ENCODE measurements at regions not wholly inside any gene's neighbourhood (a gene's known extent, or its start where the extent isn't known, plus 50 kb on each side); places are given as distances from the start of the nearest gene placed in this dataset.

DNA sequence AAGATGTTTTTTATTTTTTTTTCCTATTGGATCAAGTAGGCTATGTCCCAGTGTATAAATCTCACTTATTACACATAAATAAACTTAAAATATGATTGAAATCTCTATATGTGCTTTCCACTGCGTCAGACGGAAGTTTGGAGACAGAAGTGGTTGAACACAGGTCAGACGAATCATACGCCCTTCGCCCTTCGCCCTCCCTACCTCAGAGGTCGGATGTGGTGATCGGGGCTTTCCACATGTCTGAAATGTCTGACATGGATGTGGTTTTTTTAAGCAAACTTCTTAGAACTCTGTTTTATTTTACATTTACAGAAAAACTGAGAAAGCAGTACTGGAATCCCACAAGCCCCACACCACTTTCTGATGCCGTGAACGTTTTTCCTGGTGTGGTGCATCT, 344.4 kb downstream of the THBS2 start:
- H3K4me1 ChIP-seq (ENCODE audit: control insufficient read depth, insufficient read depth, low read length), result peaks cover 5% of the 10 kb centered on the region
- H3K9me3 ChIP-seq (ENCODE audit: control insufficient read depth, low read depth, low read length), result peaks cover 9% of the 10 kb centered on the region
- H3K27ac ChIP-seq (ENCODE audit: low read length), result no peak overlapping the region
- no peak overlapping the region for H3K4me3 ChIP-seq (ENCODE audit: low read length)
- no peak for DNase-seq
- H3K36me3 ChIP-seq (ENCODE audit: control insufficient read depth, insufficient read depth, low read length), result no peaks in the 10 kb centered on the region
- no peaks in the 10 kb centered on the region for H3K27me3 ChIP-seq (ENCODE audit: control insufficient read depth, insufficient read depth, low read length)
- 95% methylated on average over 4 of the region's 10 CpGs for WGBS (ENCODE audit: insufficient coverage, low lambda C conversion rate)

DNA sequence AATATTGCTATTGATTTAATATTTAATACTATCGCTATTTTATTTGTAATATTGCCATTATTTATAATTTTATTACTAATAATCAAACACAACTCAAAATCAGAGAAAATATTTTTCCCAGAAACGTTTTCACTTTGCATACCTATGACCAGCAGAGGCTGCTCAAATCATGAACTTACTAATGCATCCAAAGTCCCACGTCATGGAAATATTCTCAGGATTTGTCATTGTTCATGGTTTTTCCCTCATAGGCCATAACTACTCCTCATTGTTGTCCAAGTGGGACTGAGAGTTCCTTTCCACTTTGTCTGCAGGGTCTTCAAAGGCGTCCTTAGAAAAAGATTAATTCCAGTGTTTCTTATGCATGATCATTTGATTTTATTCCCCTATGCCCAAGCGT, 344.8 kb downstream of the THBS2 start:
- no peaks in the 10 kb centered on the region for H3K27me3 ChIP-seq (ENCODE audit: control insufficient read depth, insufficient read depth, low read length)
- H3K36me3 ChIP-seq (ENCODE audit: control insufficient read depth, insufficient read depth, low read length), result no peaks in the 10 kb centered on the region
- DNase-seq, result no peak
- H3K27ac ChIP-seq (ENCODE audit: low read length), result no peak overlapping the region
- no peak overlapping the region for H3K4me3 ChIP-seq (ENCODE audit: low read length)
- peaks cover 5% of the 10 kb centered on the region for H3K4me1 ChIP-seq (ENCODE audit: control insufficient read depth, insufficient read depth, low read length)
- peaks cover 9% of the 10 kb centered on the region for H3K9me3 ChIP-seq (ENCODE audit: control insufficient read depth, low read depth, low read length)
- WGBS (ENCODE audit: insufficient coverage, low lambda C conversion rate), result 83% methylated on average over 3 of the region's 5 CpGs

DNA sequence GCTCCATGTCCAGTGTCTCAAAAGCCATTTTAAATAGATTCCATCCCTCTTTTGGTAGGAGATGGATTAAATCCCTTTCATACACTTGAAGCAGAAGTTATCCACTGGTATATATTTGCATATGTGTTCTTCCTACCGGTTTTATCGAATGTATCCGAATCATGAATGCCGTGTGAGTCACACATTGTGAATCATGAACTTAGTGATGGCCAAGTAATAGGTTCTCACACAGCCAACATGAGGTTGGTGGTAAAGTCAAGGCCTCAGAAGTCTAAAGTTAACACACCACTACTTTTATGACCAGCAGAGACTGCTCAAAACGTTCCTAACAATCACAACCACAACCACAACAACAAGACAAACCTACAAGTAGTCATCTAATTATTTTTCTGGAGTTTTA, 345.5 kb downstream of the THBS2 start:
- H3K9me3 ChIP-seq (ENCODE audit: control insufficient read depth, low read depth, low read length), result peaks cover 7% of the 10 kb centered on the region
- H3K27me3 ChIP-seq (ENCODE audit: control insufficient read depth, insufficient read depth, low read length), result no peaks in the 10 kb centered on the region
- WGBS (ENCODE audit: insufficient coverage, low lambda C conversion rate), result no CpG with 5 or more reads among the region's 5 CpGs
- DNase-seq, result no peak
- H3K27ac ChIP-seq (ENCODE audit: low read length), result no peak overlapping the region
- H3K4me3 ChIP-seq (ENCODE audit: low read length), result no peak overlapping the region
- peaks cover 5% of the 10 kb centered on the region for H3K4me1 ChIP-seq (ENCODE audit: control insufficient read depth, insufficient read depth, low read length)
- H3K36me3 ChIP-seq (ENCODE audit: control insufficient read depth, insufficient read depth, low read length), result no peaks in the 10 kb centered on the region

DNA sequence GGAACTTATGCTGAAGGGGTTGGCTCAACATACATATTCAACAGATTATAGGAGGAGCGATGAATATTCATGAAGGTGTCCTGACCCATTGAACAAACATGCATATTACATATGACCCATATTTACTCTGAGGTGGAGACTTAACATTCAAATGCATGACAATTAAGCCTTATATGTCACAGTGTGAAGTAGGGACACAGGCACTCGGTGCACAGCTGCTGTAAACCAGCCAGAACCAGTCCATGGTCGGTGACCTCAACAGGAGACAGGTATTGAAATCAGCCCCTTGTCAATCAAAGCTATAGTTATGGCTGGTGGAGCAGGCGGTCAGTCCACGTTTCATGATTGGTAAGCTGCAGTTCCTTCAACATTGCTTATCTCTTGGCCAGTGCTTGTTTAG, 347.3 kb downstream of the THBS2 start:
- H3K9me3 ChIP-seq (ENCODE audit: control insufficient read depth, low read depth, low read length), result peaks cover 6% of the 10 kb centered on the region
- no peaks in the 10 kb centered on the region for H3K36me3 ChIP-seq (ENCODE audit: control insufficient read depth, insufficient read depth, low read length)
- no peak overlapping the region for H3K4me3 ChIP-seq (ENCODE audit: low read length)
- WGBS (ENCODE audit: insufficient coverage, low lambda C conversion rate), result no CpG with 5 or more reads among the region's 5 CpGs
- H3K27ac ChIP-seq (ENCODE audit: low read length), result no peak overlapping the region
- H3K4me1 ChIP-seq (ENCODE audit: control insufficient read depth, insufficient read depth, low read length), result no peaks in the 10 kb centered on the region
- no peaks in the 10 kb centered on the region for H3K27me3 ChIP-seq (ENCODE audit: control insufficient read depth, insufficient read depth, low read length)
- DNase-seq, result no peak

DNA sequence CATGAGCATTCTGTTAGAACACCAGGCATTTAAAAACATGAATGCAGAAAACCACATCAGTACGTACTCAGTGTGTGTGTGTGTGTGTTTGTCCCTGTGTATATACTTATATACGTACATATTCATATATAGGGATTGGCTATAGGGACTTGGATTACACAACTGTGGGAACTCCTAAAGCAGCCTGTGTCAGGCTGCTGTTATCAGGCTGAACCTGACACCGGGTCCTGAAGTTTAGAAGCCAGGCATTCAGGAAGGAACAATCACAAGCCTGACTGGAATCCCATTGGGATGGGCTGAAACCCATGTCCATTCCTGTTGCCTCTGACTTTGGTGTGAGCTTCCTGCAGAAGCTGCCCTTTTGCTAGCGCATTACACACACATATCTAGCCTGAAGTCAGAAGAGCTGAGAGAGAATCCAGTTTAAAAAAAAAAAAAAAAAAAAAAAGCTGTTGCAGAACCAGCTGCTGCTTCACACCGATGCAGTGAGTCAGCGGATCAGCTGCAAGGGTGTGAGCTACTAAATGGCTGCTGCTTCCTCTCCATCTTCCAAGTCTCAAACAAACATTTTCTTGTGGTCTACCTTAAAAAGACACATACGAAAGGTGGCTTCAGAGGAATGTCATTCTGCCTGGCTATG, 348.1 kb downstream of the THBS2 start:
- no peak overlapping the region for H3K27ac ChIP-seq (ENCODE audit: low read length)
- no peaks in the 10 kb centered on the region for H3K36me3 ChIP-seq (ENCODE audit: control insufficient read depth, insufficient read depth, low read length)
- H3K27me3 ChIP-seq (ENCODE audit: control insufficient read depth, insufficient read depth, low read length), result no peaks in the 10 kb centered on the region
- H3K4me1 ChIP-seq (ENCODE audit: control insufficient read depth, insufficient read depth, low read length), result no peaks in the 10 kb centered on the region
- H3K4me3 ChIP-seq (ENCODE audit: low read length), result no peak overlapping the region
- DNase-seq, result no peak
- peaks cover 10% of the 10 kb centered on the region for H3K9me3 ChIP-seq (ENCODE audit: control insufficient read depth, low read depth, low read length)
- WGBS (ENCODE audit: insufficient coverage, low lambda C conversion rate), result no CpG with 5 or more reads among the region's 7 CpGs

DNA sequence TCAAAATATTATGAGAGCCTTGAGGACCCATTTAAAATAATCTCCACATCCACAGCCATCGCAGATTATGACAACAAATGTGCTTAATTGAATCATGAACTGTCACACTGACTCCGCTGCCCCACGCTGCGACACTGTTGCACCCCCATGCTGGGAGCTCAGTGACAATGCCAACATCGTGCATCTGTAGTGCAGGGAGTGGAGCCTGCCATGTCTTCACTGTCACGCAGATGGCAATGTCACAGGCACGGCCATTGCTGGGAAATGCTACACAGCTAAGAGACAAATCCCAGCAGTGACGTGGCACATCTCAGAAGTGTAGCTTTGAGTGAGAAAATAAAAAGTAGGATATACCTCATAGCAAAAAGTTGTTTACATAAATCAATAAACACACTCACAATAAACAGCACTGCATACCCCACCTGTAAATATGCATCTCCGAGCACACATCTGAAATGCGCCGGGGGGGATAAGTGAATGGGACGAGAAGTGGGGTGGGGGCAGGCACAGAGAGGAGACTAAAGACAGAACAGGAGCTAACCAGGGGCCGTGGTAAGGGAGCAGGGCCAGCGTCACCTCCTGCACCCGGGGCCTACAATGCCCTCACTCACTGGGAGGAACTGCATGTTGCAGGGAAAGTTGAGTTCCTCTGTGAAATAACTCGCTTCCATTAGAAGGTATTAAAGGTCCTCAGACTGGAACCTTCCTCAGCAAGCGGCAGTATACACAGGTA, 349.9 kb downstream of the THBS2 start:
- DNase-seq, result no peak
- no peaks in the 10 kb centered on the region for H3K4me1 ChIP-seq (ENCODE audit: control insufficient read depth, insufficient read depth, low read length)
- peaks cover 4% of the 10 kb centered on the region for H3K9me3 ChIP-seq (ENCODE audit: control insufficient read depth, low read depth, low read length)
- no peaks in the 10 kb centered on the region for H3K36me3 ChIP-seq (ENCODE audit: control insufficient read depth, insufficient read depth, low read length)
- H3K4me3 ChIP-seq (ENCODE audit: low read length), result no peak overlapping the region
- no peak overlapping the region for H3K27ac ChIP-seq (ENCODE audit: low read length)
- H3K27me3 ChIP-seq (ENCODE audit: control insufficient read depth, insufficient read depth, low read length), result no peaks in the 10 kb centered on the region
- no CpG with 5 or more reads among the region's 17 CpGs for WGBS (ENCODE audit: insufficient coverage, low lambda C conversion rate)

DNA sequence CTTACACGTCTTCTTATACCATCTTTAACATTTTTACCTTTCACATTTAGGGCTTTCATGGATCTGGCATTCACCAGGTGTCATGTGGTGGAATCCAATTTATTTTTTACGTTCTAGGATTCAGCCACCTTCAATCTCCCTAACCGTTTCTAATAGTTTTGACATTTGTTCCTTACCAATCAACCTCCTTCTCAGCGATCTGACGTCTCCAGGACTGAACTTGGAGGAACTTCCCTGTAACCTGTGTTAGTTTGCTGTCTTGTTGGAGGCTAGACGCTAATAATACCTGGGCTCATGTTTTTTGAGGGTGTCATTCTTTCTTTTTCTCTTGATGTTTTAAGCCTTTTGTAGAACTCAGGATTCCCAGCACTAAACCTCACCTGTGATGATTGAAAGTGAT, 351.6 kb downstream of the THBS2 start:
- no peak overlapping the region for H3K4me3 ChIP-seq (ENCODE audit: low read length)
- H3K27ac ChIP-seq (ENCODE audit: low read length), result no peak overlapping the region
- H3K36me3 ChIP-seq (ENCODE audit: control insufficient read depth, insufficient read depth, low read length), result no peaks in the 10 kb centered on the region
- 85% methylated on average over 4 of the region's 6 CpGs for WGBS (ENCODE audit: insufficient coverage, low lambda C conversion rate)
- no peaks in the 10 kb centered on the region for H3K27me3 ChIP-seq (ENCODE audit: control insufficient read depth, insufficient read depth, low read length)
- no peaks in the 10 kb centered on the region for H3K4me1 ChIP-seq (ENCODE audit: control insufficient read depth, insufficient read depth, low read length)
- DNase-seq, result no peak
- peaks cover 4% of the 10 kb centered on the region for H3K9me3 ChIP-seq (ENCODE audit: control insufficient read depth, low read depth, low read length)

DNA sequence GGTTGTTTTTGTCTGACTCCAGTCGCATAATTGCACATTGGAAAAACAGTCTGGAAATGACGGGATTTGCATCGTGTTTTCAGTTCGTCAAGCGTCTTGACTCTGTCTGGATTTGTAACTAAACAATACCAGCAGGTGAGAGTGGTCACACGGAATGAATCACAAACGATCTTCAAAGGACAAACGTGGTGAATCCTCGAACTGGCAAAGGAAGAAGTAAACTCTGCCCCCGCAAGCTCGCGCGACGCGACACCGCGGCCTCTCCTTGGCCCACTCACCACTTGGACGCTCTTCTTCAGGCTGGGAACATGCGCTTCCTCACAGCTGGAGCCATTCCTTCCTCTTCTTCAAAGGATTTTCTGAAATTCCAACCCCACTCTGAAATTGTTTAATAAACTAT, 352.6 kb downstream of the THBS2 start:
- Histone ChIP-seq H3K4me3 (ENCODE audit: low read length) (no peak overlapping the region), H3K9me3 (ENCODE audit: control insufficient read depth, low read depth, low read length) (peaks cover 7% of the 10 kb centered on the region), H3K4me1 (ENCODE audit: control insufficient read depth, insufficient read depth, low read length) (no peaks in the 10 kb centered on the region), H3K27me3 (ENCODE audit: control insufficient read depth, insufficient read depth, low read length) (no peaks in the 10 kb centered on the region), H3K36me3 (ENCODE audit: control insufficient read depth, insufficient read depth, low read length) (no peaks in the 10 kb centered on the region), H3K27ac (ENCODE audit: low read length) (no peak overlapping the region)
- DNase-seq, result no peak
- no CpG with 5 or more reads among the region's 19 CpGs for WGBS (ENCODE audit: insufficient coverage, low lambda C conversion rate)

DNA sequence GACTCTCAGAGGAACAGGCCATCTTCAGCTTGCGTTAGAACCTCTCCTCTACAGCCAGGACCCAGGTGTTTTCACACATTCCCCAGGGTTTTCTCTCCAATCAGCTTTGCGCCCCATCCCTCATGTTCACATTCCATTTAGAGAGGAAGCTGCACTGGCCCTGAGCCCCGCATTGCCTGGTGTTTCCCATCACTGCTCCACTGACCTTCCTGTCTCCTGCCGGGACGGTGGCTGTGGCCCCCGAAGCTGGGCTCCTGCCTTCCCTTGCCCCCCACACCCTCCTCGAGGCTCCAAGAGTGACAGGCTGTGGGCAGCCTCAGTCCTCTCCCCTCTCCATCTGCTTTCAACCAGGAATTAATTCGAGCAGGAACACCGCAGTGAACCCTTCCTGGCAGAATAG, 357.3 kb downstream of the THBS2 start:
- H3K9me3 ChIP-seq (ENCODE audit: control insufficient read depth, low read depth, low read length), result peaks cover 7% of the 10 kb centered on the region
- no peaks in the 10 kb centered on the region for H3K27me3 ChIP-seq (ENCODE audit: control insufficient read depth, insufficient read depth, low read length)
- H3K4me1 ChIP-seq (ENCODE audit: control insufficient read depth, insufficient read depth, low read length), result peaks cover 4% of the 10 kb centered on the region
- no peaks in the 10 kb centered on the region for H3K36me3 ChIP-seq (ENCODE audit: control insufficient read depth, insufficient read depth, low read length)
- DNase-seq, result no peak
- no peak overlapping the region for H3K27ac ChIP-seq (ENCODE audit: low read length)
- WGBS (ENCODE audit: insufficient coverage, low lambda C conversion rate), result 100% methylated on average over 1 of the region's 9 CpGs
- no peak overlapping the region for H3K4me3 ChIP-seq (ENCODE audit: low read length)

DNA sequence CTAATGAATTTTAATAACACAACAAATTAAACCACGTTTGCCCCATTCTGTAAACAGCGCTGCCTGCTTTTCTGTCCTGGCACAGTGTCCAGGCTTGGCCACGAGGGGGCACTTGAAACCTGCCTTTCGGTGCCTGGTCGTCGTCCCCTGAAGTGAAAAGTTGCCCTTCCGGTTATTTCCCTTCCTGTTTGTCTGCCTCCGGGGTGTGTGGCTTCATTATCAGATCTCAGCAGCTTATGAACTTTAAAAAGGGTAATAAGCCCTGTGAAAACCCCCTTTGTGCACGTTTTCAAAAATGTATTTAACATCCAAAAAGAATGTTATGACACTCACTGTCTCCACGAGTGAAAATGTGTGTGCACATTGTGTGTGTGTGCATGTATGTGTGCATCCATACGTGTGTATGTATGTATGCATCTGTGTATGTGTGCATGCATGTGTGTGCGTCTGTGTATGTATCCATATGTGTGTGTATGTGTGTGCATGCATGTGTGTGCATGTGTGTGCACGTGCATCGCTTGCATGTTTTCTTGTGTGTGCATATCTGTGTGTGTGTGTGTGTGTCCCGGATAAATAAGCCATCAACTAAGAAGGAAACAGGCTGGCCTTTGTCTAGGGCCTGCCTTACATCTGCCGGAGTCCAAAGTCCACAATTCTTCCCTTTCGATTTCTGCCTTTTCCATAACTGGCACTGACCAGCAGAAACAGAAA, 358.4 kb downstream of the THBS2 start:
- Histone ChIP-seq H3K27me3 (ENCODE audit: control insufficient read depth, insufficient read depth, low read length) (no peaks in the 10 kb centered on the region), H3K9me3 (ENCODE audit: control insufficient read depth, low read depth, low read length) (peaks cover 3% of the 10 kb centered on the region), H3K4me3 (ENCODE audit: low read length) (no peak overlapping the region), H3K36me3 (ENCODE audit: control insufficient read depth, insufficient read depth, low read length) (no peaks in the 10 kb centered on the region), H3K4me1 (ENCODE audit: control insufficient read depth, insufficient read depth, low read length) (peaks cover 4% of the 10 kb centered on the region), H3K27ac (ENCODE audit: low read length) (no peak overlapping the region)
- WGBS (ENCODE audit: insufficient coverage, low lambda C conversion rate), result no CpG with 5 or more reads among the region's 17 CpGs
- peak; percentile 79 to 84 for DNase-seq
